ENCODE measurements at regions not wholly inside any gene's neighbourhood (a gene's known extent, or its start where the extent isn't known, plus 50 kb on each side); places are given as distances from the start of the nearest gene placed in this dataset.

- DNase-seq = no peak
These were observed 51.0 kb upstream of the OLFM3 start for GRCh38 chr1:102047724-102048123.
